ENCODE measurements at regions not wholly inside any gene's neighbourhood (a gene's known extent, or its start where the extent isn't known, plus 50 kb on each side); places are given as distances from the start of the nearest gene placed in this dataset.

- in situ Hi-C loops (cut with MboI; ENCODE audit: low sequenced_read_pairs in 4 of 4) (no loop called here), intact Hi-C loops (cut with DNase I; ENCODE audit: low total_unique reads) (no loop called here)
- no peaks in the 10 kb centered on the region for H3K9me3 ChIP-seq
- H3K4me1 ChIP-seq, result no peaks in the 10 kb centered on the region
- ATAC-seq (no peak), DNase-seq (no peak)
- H3K27me3 ChIP-seq, result no peaks in the 10 kb centered on the region
- no peak overlapping the region for H3K4me3 ChIP-seq
- H3K27ac ChIP-seq, result no peak overlapping the region
- no peaks in the 10 kb centered on the region for H3K36me3 ChIP-seq
- TF ChIP-seq, protein P1, sequence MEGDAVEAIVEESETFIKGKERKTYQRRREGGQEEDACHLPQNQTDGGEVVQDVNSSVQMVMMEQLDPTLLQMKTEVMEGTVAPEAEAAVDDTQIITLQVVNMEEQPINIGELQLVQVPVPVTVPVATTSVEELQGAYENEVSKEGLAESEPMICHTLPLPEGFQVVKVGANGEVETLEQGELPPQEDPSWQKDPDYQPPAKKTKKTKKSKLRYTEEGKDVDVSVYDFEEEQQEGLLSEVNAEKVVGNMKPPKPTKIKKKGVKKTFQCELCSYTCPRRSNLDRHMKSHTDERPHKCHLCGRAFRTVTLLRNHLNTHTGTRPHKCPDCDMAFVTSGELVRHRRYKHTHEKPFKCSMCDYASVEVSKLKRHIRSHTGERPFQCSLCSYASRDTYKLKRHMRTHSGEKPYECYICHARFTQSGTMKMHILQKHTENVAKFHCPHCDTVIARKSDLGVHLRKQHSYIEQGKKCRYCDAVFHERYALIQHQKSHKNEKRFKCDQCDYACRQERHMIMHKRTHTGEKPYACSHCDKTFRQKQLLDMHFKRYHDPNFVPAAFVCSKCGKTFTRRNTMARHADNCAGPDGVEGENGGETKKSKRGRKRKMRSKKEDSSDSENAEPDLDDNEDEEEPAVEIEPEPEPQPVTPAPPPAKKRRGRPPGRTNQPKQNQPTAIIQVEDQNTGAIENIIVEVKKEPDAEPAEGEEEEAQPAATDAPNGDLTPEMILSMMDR (IDR thresholded peaks at IDR 0.05 in 4 of 5, conservative IDR thresholded peaks at IDR 0.05 in 1 of 5), result no peak
- TF ChIP-seq POLR2A (IDR thresholded peaks at IDR 0.05), result no peak
These were observed 62.6 kb upstream of the KLHL13 start for GRCh38 chrX:118179161-118179560.

DNA sequence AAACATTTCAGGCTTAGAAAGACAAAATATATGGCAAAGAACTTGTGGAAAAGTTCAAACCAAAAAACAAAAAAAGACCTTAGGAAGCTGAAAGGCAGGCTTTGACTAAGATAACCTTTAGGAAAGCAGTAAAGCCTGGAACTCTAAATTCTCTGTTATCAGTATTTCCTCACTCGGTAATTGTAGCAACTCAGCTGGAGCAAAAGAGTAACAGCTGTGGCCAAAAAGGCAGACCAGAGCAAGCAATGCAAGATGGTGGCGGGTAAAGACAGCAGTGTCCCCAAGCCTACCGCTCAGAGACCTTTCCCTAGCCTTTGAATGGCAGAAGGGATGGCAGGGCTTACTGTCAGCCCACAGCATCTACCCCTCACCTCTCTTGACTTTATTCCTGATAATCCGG is 63.1 kb upstream of the KLHL13 start:
- in situ Hi-C loops (cut with MboI; ENCODE audit: low sequenced_read_pairs in 4 of 4) (no loop called here), intact Hi-C loops (cut with DNase I; ENCODE audit: low total_unique reads) (no loop called here)
- DNase-seq (no peak), ATAC-seq (no peak)
- Histone ChIP-seq H3K4me1 (no peaks in the 10 kb centered on the region), H3K27ac (no peak overlapping the region), H3K36me3 (no peaks in the 10 kb centered on the region), H3K4me3 (no peak overlapping the region), H3K9me3 (no peaks in the 10 kb centered on the region), H3K27me3 (no peaks in the 10 kb centered on the region)
- TF ChIP-seq, protein P1 (IDR thresholded peaks at IDR 0.05 in 4 of 5, conservative IDR thresholded peaks at IDR 0.05 in 1 of 5), result no peak
- no peak for TF ChIP-seq POLR2A (IDR thresholded peaks at IDR 0.05)

- TF ChIP-seq, protein P1 (IDR thresholded peaks at IDR 0.05 in 4 of 5, conservative IDR thresholded peaks at IDR 0.05 in 1 of 5), result no peak
- no peak for TF ChIP-seq POLR2A (IDR thresholded peaks at IDR 0.05)
- in situ Hi-C loops (cut with MboI; ENCODE audit: low sequenced_read_pairs in 4 of 4) (no loop called here), intact Hi-C loops (cut with DNase I; ENCODE audit: low total_unique reads) (no loop called here)
- Histone ChIP-seq H3K4me1 (no peaks in the 10 kb centered on the region), H3K27ac (no peak overlapping the region), H3K27me3 (no peaks in the 10 kb centered on the region), H3K4me3 (no peak overlapping the region), H3K9me3 (no peaks in the 10 kb centered on the region), H3K36me3 (no peaks in the 10 kb centered on the region)
- ATAC-seq, result no peak
- no peak for DNase-seq
These were observed 64.4 kb upstream of the KLHL13 start for GRCh38 chrX:118181030-118181429.

- H3K36me3 ChIP-seq, result no peaks in the 10 kb centered on the region
- no peak for DNase-seq
- H3K4me1 ChIP-seq, result no peaks in the 10 kb centered on the region
- no peak overlapping the region for H3K4me3 ChIP-seq
- H3K27me3 ChIP-seq, result no peaks in the 10 kb centered on the region
- H3K27ac ChIP-seq, result no peak overlapping the region
- no peak for ATAC-seq
- no peaks in the 10 kb centered on the region for H3K9me3 ChIP-seq
- in situ Hi-C loops (cut with MboI; ENCODE audit: low sequenced_read_pairs in 4 of 4), result no loop called here
- TF ChIP-seq, protein P1 (IDR thresholded peaks at IDR 0.05 in 4 of 5, conservative IDR thresholded peaks at IDR 0.05 in 1 of 5), result no peak
- TF ChIP-seq POLR2A (IDR thresholded peaks at IDR 0.05), result no peak
- intact Hi-C loops (cut with DNase I; ENCODE audit: low total_unique reads), result no loop called here
These were observed 65.4 kb upstream of the KLHL13 start for GRCh38 chrX:118182025-118182424.

DNA sequence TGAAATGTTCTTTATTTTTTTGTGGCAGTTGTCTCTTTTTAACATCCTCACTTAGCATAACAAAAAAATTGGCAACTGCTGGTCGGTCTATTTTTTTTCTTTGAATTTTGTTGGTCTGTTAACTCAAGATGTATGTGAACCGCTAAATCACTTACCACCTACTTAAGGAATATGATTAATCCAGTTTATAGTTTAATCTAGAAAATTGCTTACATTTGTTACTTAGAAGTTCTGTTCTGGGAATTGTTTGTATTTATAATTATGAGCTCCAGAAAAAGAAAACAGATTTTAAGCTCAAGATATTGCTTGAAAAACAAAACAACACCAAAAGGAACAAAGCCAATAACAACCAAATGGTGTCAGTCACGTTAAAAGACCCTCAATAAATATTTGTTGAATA is 66.1 kb upstream of the KLHL13 start:
- Histone ChIP-seq H3K27me3 (no peaks in the 10 kb centered on the region), H3K9me3 (no peaks in the 10 kb centered on the region), H3K36me3 (no peaks in the 10 kb centered on the region), H3K4me3 (no peak overlapping the region), H3K4me1 (no peaks in the 10 kb centered on the region), H3K27ac (no peak overlapping the region)
- in situ Hi-C loops (cut with MboI; ENCODE audit: low sequenced_read_pairs in 4 of 4) (no loop called here), intact Hi-C loops (cut with DNase I; ENCODE audit: low total_unique reads) (no loop called here)
- DNase-seq (no peak), ATAC-seq (no peak)
- TF ChIP-seq, protein P1 (IDR thresholded peaks at IDR 0.05 in 4 of 5, conservative IDR thresholded peaks at IDR 0.05 in 1 of 5), result no peak
- no peak for TF ChIP-seq POLR2A (IDR thresholded peaks at IDR 0.05)
